ENCODE measurements at regions not wholly inside any gene's neighbourhood (a gene's known extent, or its start where the extent isn't known, plus 50 kb on each side); places are given as distances from the start of the nearest gene placed in this dataset.

DNA sequence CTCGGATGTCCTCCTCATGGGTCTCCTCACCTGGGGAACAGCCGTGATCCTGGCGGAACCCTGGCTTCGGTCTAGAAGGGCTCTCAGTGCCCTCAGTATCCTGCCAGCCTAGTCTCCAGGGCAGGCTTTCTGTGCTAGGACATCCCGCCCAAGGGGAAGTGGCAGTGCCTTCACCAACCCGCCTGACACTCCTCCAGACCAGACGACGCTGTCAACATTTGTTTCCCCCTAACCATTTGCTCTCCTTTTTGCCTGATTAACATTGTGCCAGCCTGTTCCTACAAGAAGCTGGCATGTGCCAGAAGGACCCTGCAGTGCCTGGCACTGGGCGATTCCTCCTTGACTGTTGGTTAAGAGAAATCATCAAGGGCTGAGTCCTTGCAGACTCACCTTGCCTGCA, 358.9 kb upstream of the IRX2 start:
- TF ChIP-seq, protein P1, sequence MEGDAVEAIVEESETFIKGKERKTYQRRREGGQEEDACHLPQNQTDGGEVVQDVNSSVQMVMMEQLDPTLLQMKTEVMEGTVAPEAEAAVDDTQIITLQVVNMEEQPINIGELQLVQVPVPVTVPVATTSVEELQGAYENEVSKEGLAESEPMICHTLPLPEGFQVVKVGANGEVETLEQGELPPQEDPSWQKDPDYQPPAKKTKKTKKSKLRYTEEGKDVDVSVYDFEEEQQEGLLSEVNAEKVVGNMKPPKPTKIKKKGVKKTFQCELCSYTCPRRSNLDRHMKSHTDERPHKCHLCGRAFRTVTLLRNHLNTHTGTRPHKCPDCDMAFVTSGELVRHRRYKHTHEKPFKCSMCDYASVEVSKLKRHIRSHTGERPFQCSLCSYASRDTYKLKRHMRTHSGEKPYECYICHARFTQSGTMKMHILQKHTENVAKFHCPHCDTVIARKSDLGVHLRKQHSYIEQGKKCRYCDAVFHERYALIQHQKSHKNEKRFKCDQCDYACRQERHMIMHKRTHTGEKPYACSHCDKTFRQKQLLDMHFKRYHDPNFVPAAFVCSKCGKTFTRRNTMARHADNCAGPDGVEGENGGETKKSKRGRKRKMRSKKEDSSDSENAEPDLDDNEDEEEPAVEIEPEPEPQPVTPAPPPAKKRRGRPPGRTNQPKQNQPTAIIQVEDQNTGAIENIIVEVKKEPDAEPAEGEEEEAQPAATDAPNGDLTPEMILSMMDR (IDR thresholded peaks at IDR 0.05; ENCODE audit: borderline replicate concordance, extremely low read depth, low read length, poor library complexity, severe bottlenecking): no peak
- TF ChIP-seq EZH2 (IDR thresholded peaks at IDR 0.05; ENCODE audit: borderline replicate concordance, low read depth, low read length, severe bottlenecking): no peak

Data from DND-41 (cell line).